Retinal pigment epithelial cell (primary cell): ENCODE measurements at regions not wholly inside any gene's neighbourhood (a gene's known extent, or its start where the extent isn't known, plus 50 kb on each side); places are given as distances from the start of the nearest gene placed in this dataset.

Experiments
- DNase-seq: peaks from one replicate; pipeline ENCODE4 v3.0.0-alpha.2; 2010; ENCODE audit warnings: low read depth
- H3K4me3 ChIP-seq: 2 replicates; pipeline ENCODE4 v1.5.1; 2011; ENCODE audit warnings: mild to moderate bottlenecking, low read length, control low read depth, moderate library complexity
- TF ChIP-seq, protein P1 (sequence below): conservative IDR thresholded peaks from 2 replicates; pipeline ENCODE4 v1.5.1; 2011; ENCODE audit warnings: low read depth, low read length, control low read depth, inconsistent platforms

DNA sequence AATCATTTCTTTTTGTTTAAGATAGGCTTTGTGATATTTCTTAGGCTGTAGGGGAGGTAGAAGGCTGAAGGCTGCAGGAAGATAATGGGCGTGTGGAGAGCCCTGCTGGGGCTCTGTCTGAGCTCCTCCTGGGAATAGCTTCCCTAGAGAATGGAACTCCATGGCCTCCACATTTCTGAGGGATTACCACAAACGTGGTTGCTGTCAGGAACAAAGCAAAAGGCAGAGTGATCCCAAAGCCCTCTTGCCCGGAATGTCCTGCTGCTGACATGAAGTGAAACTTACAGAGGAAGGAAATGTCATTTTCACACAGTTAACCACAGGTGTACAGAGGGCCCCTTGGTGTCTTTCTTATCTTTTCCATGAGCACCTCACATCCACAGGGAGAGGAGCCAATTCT is 89.3 kb downstream of the DDIT4L start:
- DNase-seq = no peak
- TF ChIP-seq, protein P1, sequence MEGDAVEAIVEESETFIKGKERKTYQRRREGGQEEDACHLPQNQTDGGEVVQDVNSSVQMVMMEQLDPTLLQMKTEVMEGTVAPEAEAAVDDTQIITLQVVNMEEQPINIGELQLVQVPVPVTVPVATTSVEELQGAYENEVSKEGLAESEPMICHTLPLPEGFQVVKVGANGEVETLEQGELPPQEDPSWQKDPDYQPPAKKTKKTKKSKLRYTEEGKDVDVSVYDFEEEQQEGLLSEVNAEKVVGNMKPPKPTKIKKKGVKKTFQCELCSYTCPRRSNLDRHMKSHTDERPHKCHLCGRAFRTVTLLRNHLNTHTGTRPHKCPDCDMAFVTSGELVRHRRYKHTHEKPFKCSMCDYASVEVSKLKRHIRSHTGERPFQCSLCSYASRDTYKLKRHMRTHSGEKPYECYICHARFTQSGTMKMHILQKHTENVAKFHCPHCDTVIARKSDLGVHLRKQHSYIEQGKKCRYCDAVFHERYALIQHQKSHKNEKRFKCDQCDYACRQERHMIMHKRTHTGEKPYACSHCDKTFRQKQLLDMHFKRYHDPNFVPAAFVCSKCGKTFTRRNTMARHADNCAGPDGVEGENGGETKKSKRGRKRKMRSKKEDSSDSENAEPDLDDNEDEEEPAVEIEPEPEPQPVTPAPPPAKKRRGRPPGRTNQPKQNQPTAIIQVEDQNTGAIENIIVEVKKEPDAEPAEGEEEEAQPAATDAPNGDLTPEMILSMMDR = no peak
- H3K4me3 ChIP-seq = no peak overlapping the region

DNA sequence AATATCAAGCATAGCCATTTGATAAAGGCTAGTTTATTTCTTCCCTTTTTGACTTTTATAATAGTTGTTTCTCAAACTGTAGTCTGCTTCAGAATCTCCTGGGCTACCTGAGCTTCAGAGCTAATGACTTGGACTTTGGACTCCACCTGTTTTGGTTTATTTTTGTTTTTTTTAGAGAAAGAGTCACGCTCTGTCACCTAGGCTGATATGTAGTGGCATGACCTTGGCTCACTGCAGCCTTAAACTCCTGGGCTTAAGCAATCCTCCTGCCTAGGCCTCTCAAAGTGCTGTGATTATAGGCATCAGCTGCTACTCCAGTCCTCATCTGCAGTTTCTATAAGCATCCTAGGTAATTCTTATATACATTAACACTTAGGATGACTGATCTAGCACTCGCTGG is 90.5 kb downstream of the DDIT4L start:
- no peak for DNase-seq
- H3K4me3 ChIP-seq = no peak overlapping the region
- TF ChIP-seq, protein P1 = no peak

DNA sequence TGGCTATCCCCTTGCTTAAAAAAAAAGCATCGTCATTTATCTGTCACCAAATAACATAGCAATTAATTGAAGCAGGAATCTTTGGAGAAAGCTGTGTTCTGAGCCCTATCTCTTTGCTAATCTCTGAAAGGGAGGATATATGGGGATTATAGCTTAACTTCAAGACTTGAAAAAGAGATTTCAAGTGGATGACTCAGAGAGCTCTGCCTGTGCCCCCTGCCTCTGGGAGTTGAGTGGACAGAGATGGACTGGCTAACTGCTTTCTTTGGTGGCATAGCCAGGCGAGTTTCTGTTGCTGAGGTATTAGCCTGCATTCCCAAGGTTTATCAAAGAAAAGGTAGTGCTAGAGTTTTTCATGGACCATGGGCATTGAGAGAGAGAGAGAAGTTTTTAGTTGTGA is 91.6 kb downstream of the DDIT4L start:
- no peak overlapping the region for H3K4me3 ChIP-seq
- TF ChIP-seq, protein P1 = no peak
- DNase-seq = peak; percentile 68

DNA sequence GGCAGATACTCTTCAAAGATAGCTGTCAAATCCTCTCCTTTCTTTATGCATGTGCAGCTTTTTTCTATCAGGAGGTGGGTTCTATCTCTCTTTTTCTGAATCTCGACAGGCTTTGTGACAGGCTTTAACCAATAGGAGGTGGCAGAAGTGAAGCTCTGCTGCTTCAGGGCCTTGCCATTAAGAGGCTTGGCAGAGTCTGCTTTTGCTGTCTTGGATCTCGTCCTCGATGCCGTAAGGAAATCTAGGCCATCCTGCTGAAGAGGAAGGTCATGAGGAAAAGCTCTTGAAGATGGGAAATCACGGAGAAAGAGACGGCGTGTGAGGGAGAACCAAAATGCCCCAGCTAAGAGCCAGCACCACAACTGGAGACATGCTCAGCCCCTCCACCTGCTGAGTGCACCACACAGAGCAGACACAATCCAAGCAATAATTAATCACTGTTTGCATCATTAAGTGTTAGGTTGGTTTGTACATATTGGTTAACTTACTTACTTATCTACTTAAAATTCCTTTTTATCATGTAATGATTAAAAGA is 92.2 kb downstream of the DDIT4L start:
- no peak overlapping the region for H3K4me3 ChIP-seq
- TF ChIP-seq, protein P1 = no peak
- DNase-seq = no peak

DNA sequence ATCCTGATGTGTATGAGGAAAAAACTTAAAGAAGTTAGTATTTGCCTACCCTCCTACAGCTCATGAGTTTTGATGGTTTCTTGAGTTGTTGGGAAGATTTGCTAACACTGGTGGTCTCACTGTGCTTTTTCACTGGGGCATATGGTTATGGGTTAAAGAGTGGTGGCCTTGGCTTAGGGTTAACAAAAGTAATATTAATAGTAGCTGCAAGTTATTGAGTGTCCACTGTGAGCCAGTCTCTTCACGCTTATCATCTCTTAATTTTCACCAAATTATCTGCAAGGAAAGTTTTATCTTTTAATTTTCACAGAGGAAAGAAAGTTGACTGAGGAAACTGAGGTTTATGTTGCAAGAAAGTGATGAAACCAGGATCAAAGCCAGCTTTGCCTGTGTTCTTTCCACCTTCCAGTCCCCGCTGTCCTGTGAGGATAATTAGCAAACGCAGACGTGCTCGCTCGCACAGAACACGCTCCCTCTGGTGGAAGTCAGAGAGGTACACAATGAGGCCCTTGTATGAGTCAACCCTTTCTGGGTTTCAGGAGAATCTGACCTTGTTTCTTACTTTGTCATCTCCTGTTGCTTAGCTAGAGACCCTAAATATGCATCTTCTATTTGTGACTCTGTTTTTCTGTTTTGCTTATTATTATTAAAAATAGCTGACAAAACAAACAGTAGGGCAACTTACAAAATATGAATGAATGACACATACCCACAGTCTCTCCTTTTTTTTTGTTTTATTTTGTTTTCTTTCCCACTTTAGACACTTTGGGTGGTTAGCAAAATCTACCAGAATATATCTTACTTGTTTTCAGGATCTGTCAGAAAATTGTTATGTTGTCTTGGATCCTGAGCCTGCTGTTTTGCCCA is 94.3 kb downstream of the DDIT4L start:
- TF ChIP-seq, protein P1 = peak; percentile 86
- no peak overlapping the region for H3K4me3 ChIP-seq
- DNase-seq = peak; percentile 63

DNA sequence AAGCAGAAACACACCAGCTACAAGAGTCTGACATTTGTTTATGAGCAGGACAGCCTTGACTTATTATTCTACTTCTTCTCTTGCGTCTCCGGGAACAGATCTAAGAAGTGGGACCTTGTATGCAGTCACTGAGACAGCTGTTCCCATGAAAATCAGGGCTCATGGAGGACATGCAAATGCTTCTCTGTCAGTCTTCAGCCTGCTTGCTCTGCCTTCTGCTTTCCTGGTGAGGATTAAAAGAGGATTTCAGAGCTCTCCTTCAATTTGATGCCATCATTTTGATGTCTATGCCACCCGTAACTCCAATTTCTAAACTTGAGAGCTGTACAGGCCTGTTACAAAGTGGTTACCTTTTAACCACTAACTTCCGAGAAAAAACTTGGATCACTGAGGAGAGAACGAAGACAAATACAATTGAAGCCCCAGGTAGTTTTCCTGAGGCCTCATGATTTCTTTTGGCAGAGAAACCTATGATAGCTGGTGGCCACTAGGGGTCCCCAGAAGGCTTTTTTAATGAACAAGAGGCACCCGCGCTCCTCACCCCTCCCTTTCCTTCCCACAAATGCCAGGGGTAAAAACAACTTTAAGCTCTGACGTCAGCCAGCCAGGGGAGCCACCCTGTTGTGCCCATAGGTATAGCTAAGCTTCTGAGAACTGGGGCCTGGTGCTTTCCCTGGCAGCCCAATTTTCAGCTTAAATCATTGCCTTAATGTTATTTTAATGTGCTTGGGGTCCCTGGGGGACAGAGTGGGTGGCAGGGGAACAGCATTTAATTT is 97.0 kb downstream of the DDIT4L start:
- TF ChIP-seq, protein P1 = peak; percentile 83
- H3K4me3 ChIP-seq = no peak overlapping the region
- peak; percentile 95 for DNase-seq

DNA sequence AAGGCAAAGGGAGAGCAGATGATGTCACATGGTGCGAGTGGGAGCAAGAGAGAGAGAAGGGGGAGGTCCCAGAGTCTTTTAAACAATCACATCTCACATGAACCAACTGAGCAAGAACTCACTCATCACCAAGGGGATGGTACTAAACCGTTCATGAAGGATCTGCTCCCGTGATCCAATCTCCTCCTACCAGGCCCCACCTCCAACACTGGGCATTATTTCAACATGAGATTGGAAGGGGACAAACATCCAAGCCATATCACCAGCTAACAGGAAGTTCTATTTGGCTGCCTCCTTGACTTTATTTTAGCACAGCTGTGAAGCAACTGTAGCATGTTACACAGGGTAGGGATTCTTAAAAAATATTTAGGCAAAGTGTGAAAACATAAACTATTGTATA is 102.5 kb downstream of the DDIT4L start:
- no peak for DNase-seq
- TF ChIP-seq, protein P1 = no peak
- no peak overlapping the region for H3K4me3 ChIP-seq
